HG02870 (cell line): ENCODE measurements at regions not wholly inside any gene's neighbourhood (a gene's known extent, or its start where the extent isn't known, plus 50 kb on each side); places are given as distances from the start of the nearest gene placed in this dataset.

ENCODE experiments used
- ATAC-seq: cut with Tn5 transposase; IDR thresholded peaks from one replicate; pipeline ENCODE4 v1.9.1; 2021; ENCODE audit warnings: mild to moderate bottlenecking, moderate library complexity; ENCODE audit not compliant: unreplicated experiment

- ATAC-seq, result no peak
These were observed 868.9 kb downstream of the EPHA7 start for GRCh38 chr6:92550501-92550900.

GRCh38 chr6:92545861-92546260 lies 873.5 kb downstream of the EPHA7 start:
- ATAC-seq, result no peak

GRCh38 chr6:92541448-92542060 lies 877.8 kb downstream of the EPHA7 start:
- ATAC-seq, result no peak

- ATAC-seq, result no peak
These were observed 880.4 kb downstream of the EPHA7 start for GRCh38 chr6:92538926-92539325.

GRCh38 chr6:92538275-92538674 lies 881.1 kb downstream of the EPHA7 start:
- ATAC-seq, result no peak

- no peak for ATAC-seq
These were observed 885.2 kb downstream of the EPHA7 start for GRCh38 chr6:92534109-92534508.

DNA sequence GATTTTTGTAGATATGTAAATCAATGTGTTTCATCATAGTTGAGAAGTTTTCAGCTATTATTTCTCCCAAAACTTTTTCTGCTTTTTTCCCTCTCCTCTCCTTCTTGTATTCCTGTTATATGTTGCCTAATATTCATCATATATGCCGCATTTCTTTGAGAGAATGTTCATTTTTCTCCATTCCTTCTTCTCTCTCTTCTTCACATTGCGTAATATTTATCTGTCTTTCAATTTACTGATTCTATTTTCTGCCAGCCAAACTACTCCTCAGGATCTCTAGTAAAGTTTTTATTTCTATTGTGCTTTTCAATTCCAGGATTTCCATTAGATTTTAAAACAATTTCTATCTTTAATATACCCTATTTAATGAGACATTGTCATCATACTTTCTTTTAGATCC lies 896.8 kb downstream of the EPHA7 start:
- ATAC-seq, result no peak

- no peak for ATAC-seq
These were observed 897.8 kb downstream of the EPHA7 start for GRCh38 chr6:92521553-92521952.

DNA sequence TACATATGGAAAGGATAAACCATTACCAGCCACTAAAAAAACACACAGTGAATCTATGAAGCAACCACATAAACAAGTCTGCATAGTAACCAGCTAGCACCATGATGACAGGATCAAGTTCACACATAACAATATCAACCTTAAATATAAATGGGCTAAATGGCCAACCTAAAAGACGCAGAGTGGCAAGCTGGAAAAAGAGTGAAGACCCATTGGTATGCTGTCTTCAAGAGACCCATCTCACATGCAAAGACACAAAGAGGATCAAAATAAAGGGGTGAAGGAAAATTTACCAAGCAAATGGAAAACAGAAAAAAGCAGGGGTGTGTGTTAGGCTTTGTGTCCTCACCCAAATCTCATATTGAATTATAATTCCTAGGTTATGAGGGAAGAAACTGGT lies 909.2 kb downstream of the EPHA7 start:
- ATAC-seq, result no peak

DNA sequence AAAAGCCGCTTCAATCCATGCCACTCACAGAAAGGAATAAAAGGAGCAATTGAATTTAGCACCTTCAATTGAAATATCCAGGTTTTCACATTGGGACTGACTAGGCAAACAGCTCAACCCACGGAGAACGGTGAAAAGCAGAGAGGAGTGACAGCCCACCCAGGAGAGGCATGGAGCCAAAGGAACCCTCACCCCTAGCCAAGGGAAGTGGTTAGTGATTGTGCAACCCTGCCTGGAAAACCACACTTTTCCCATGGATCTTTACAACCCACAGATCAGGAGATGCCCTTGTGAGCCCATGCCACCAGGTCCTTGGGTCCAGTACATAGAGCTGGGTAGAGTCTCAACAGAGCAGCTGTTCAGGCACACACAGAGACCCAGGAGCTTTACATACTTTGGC lies 911.8 kb downstream of the EPHA7 start:
- ATAC-seq, result no peak

DNA sequence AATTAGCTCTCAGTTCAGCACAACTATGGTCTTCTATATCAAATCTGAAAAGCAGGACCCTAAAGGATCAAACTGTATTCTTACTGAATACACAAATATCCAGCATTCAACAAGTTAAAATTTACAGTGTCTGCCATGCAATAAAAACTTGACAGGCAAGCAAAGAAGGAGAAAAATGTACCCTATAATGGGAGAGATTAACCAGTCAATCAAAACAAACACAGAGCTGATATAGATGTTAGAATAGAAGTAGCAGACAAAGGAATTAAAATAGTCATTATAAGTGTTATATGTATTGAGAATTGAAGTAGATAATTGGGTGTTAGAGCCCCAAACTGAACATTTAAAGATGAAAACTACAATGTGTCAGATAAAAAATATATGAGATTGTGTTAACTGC lies 914.9 kb downstream of the EPHA7 start:
- no peak for ATAC-seq

- no peak for ATAC-seq
These were observed 922.1 kb downstream of the EPHA7 start for GRCh38 chr6:92497281-92497680.

GRCh38 chr6:92496527-92496926 lies 922.8 kb downstream of the EPHA7 start:
- ATAC-seq, result no peak

DNA sequence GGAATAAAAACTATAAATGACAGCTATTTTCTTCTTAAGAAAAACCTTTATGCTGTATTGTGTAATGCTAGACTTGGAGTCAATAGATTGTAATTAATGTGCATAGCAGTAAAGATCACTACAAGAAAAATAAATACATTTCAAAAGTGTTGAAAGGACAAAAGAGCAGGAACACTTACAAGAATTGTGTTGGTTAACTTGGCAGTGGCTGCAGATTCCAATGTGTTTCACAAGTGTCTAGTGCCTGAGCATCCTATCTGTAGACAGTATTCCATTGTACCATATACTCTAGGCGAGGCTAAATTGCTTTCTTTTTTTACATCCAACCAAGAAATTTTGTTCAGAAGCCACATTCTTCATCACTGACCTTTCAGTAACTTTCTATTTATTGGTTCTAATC lies 924.1 kb downstream of the EPHA7 start:
- ATAC-seq, result no peak

GRCh38 chr6:92485487-92485886 lies 933.9 kb downstream of the EPHA7 start:
- ATAC-seq, result no peak

GRCh38 chr6:92479831-92480230 lies 939.5 kb downstream of the EPHA7 start:
- no peak for ATAC-seq

- ATAC-seq, result no peak
These were observed 946.3 kb downstream of the EPHA7 start for GRCh38 chr6:92473056-92473455.

- ATAC-seq, result no peak
These were observed 950.1 kb downstream of the EPHA7 start for GRCh38 chr6:92469186-92469828.

DNA sequence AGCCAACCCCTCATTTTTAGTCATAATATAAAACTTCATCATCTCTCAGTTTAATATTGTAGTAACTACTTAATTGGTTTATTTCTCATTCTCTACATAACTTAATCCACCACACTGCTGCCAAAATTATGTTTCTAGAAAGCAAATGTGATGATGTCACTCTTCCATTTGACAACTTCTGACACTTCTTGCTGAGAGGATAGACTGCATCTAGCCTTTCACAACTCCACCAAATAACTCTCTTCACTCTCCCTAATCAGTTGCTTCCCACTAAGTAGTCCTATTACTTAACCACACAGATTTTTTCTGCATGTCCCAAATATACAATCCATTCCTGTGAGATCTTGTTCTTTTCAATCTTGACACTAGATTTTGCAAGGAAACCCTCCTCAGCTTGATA lies 951.3 kb downstream of the EPHA7 start:
- no peak for ATAC-seq

GRCh38 chr6:92460133-92460532 lies 959.2 kb downstream of the EPHA7 start:
- ATAC-seq, result no peak

DNA sequence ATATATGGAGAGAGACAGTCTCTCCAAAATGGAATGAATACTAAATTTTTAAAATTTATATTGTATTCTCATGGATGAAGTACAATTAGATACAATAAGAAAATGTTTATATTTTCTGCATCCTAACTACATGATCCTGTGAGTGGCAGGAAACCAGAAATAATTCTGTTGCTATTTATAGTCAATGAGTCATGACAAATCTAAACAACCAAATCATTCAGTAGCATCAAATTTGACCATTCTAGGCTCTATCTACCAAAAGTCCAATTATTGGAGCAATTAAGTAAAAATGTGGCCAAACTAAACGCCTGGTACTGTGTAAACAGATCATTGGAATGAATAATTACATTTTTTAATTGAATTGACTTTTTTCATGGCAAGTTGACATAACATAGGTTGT lies 959.8 kb downstream of the EPHA7 start:
- no peak for ATAC-seq

DNA sequence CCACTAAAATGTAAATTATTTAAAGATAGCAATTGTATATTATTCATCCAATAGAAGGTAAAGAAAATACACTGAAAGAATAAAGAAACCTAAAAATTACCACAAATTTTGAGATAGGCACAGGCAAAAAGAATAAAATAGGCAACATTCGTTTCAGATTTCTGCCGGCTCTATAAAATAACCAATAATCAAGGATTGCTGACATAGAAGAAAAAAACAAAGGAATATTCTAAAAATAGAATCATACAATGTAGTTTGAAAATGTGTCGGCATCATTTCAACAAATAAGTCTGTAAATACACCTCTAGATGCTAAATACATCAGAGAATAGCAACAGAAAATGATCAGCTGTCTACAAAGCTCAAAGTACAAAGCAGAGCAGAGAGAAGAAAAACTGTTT lies 973.3 kb downstream of the EPHA7 start:
- ATAC-seq, result no peak

DNA sequence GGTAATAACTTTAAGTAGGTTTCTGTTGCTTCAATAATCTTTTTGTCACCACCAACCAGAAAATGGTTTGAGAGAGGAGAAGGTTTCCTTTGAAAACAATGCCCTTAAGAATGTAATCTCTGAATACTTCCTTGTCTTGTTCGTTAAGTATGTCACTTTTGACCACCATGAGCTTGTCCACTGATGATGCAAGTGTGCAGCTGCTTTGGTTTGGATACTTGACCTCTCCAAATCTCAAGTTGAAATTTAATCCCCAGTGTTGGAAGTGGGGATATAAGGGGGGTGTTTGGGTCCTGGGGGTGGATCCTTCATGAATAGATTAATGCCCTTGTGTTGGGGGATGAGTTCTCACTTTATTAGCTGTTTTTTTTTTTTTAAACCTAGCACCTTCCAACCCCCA lies 985.4 kb downstream of the EPHA7 start:
- no peak for ATAC-seq
